ENCODE measurements at regions not wholly inside any gene's neighbourhood (a gene's known extent, or its start where the extent isn't known, plus 50 kb on each side); places are given as distances from the start of the nearest gene placed in this dataset.

DNA sequence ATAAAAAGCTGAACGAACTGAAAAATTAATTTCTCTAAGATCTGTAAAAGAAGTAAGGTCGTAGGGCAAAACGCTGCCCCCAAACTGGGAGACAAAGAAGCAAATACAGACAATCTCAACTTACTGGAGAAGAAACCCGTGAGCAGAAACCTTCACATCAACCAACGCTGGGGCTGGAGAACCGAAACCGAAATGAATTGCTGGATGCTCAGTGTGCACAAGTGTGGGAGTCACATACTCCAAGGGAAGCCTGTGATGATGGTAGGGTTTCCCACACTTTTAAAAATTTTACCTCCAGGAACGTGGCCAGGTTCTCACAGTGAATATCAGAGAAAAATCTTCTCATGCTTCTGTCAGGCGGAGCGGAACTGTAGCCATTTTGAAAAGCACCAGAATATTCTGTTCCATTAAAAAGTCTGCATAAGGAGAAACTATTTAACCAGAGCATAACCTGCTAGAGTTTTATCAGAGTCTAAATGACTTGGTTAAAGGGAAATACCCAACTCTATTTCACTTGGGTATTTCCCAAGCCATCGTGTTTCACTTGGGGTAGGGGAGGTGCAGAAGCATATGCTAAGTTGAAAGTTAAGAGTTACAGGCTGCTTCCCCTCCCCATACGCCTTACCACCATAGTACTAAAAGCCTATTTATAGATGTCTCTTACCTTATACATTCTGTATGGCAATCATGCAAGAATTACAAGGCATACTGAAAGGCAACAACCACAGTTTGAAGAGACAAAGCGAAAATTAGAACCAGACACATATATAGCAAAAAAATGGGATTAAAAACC, 110.5 kb upstream of the SLITRK1 start:
- TF ChIP-seq, protein P1, sequence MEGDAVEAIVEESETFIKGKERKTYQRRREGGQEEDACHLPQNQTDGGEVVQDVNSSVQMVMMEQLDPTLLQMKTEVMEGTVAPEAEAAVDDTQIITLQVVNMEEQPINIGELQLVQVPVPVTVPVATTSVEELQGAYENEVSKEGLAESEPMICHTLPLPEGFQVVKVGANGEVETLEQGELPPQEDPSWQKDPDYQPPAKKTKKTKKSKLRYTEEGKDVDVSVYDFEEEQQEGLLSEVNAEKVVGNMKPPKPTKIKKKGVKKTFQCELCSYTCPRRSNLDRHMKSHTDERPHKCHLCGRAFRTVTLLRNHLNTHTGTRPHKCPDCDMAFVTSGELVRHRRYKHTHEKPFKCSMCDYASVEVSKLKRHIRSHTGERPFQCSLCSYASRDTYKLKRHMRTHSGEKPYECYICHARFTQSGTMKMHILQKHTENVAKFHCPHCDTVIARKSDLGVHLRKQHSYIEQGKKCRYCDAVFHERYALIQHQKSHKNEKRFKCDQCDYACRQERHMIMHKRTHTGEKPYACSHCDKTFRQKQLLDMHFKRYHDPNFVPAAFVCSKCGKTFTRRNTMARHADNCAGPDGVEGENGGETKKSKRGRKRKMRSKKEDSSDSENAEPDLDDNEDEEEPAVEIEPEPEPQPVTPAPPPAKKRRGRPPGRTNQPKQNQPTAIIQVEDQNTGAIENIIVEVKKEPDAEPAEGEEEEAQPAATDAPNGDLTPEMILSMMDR (conservative IDR thresholded peaks at IDR 0.05): no peak
- no peak for TF ChIP-seq ZFX (IDR thresholded peaks at IDR 0.05)
